Parathyroid adenoma (tissue), 2 donors: ENCODE measurements at regions not wholly inside any gene's neighbourhood (a gene's known extent, or its start where the extent isn't known, plus 50 kb on each side); places are given as distances from the start of the nearest gene placed in this dataset.

Experiments
- H2AFZ ChIP-seq: fragments of 300-600 bp; sonication (generic); one replicate; pipeline ENCODE4 v1.7.0; 2017; ENCODE audit warnings: antibody characterized with exemption, mild to moderate bottlenecking
- H3K27ac ChIP-seq: fragments of 300-600 bp; sonication (generic); one replicate; pipeline ENCODE4 v1.7.0; 2017
- H3K27me3 ChIP-seq: fragments of 300-600 bp; sonication (generic); one replicate; pipeline ENCODE4 v1.7.0; 2017; ENCODE audit warnings: low read length; ENCODE audit not compliant: control insufficient read depth, insufficient read depth
- H3K36me3 ChIP-seq: fragments of 300-600 bp; sonication (generic); one replicate; pipeline ENCODE4 v1.7.0; 2017; ENCODE audit warnings: low read length; ENCODE audit not compliant: control insufficient read depth, insufficient read depth
- H3K4me1 ChIP-seq: fragments of 300-600 bp; sonication (generic); one replicate; pipeline ENCODE4 v1.7.0; 2017; ENCODE audit warnings: control low read depth
- H3K4me2 ChIP-seq: fragments of 300-600 bp; sonication (generic); one replicate; pipeline ENCODE4 v1.7.0; 2017; ENCODE audit warnings: low read length
- H3K4me3 ChIP-seq: fragments of 300-600 bp; sonication (generic); one replicate; pipeline ENCODE4 v1.7.0; 2017; ENCODE audit warnings: low read depth, low read length
- H3K79me2 ChIP-seq: fragments of 300-600 bp; sonication (generic); one replicate; pipeline ENCODE4 v1.7.0; 2017; ENCODE audit warnings: control low read depth
- H3K9ac ChIP-seq: fragments of 300-600 bp; sonication (generic); one replicate; pipeline ENCODE4 v1.7.0; 2017; ENCODE audit warnings: mild to moderate bottlenecking
- H3K9me3 ChIP-seq: fragments of 300-600 bp; sonication (generic); one replicate; pipeline ENCODE4 v1.7.0; 2017; ENCODE audit warnings: low read length; ENCODE audit not compliant: control insufficient read depth
- TF ChIP-seq, protein P1 (sequence below): fragments of 300-600 bp; sonication (generic); IDR thresholded peaks from one replicate; pipeline ENCODE4 v1.7.0; 2017; ENCODE audit warnings: antibody characterized with exemption, mild to moderate bottlenecking
- donor health status: primary hyperparathyroidism.

DNA sequence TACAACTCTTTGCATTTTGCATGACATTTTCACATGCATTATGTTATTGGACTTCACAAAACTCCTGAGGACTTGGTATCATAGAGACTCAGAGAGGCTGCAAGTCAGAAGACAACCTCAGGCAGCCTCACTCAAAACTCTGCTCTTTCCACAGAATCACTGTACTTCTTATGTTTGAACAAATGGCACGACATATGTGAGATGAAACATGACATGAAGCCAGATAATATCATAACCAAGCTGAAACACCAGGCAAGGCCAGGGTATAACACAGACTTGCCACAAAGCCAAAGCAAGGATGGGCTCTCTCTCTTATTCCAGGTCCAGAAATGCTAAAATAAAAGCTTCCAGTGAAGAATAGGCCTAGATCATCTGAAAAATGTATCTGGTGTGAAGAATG is 425.8 kb upstream of the CDH5 start:
- H3K27ac ChIP-seq, result no peak overlapping the region
- no peak overlapping the region for H3K9ac ChIP-seq
- H3K27me3 ChIP-seq, result no peaks in the 10 kb centered on the region
- no peaks in the 10 kb centered on the region for H3K4me1 ChIP-seq
- no peaks in the 10 kb centered on the region for H3K36me3 ChIP-seq
- no peak overlapping the region for H3K4me2 ChIP-seq
- TF ChIP-seq, protein P1, sequence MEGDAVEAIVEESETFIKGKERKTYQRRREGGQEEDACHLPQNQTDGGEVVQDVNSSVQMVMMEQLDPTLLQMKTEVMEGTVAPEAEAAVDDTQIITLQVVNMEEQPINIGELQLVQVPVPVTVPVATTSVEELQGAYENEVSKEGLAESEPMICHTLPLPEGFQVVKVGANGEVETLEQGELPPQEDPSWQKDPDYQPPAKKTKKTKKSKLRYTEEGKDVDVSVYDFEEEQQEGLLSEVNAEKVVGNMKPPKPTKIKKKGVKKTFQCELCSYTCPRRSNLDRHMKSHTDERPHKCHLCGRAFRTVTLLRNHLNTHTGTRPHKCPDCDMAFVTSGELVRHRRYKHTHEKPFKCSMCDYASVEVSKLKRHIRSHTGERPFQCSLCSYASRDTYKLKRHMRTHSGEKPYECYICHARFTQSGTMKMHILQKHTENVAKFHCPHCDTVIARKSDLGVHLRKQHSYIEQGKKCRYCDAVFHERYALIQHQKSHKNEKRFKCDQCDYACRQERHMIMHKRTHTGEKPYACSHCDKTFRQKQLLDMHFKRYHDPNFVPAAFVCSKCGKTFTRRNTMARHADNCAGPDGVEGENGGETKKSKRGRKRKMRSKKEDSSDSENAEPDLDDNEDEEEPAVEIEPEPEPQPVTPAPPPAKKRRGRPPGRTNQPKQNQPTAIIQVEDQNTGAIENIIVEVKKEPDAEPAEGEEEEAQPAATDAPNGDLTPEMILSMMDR, result no peak
- H3K9me3 ChIP-seq, result no peaks in the 10 kb centered on the region
- H3K4me3 ChIP-seq, result no peak overlapping the region
- no peak overlapping the region for H2AFZ ChIP-seq
- H3K79me2 ChIP-seq, result no peaks in the 10 kb centered on the region

GRCh38 chr16:65938083-65938482 is 428.4 kb upstream of the CDH5 start:
- H2AFZ ChIP-seq, result no peak overlapping the region
- H3K36me3 ChIP-seq, result no peaks in the 10 kb centered on the region
- no peak overlapping the region for H3K9ac ChIP-seq
- H3K9me3 ChIP-seq, result no peaks in the 10 kb centered on the region
- TF ChIP-seq, protein P1, result no peak
- no peaks in the 10 kb centered on the region for H3K4me1 ChIP-seq
- no peaks in the 10 kb centered on the region for H3K27me3 ChIP-seq
- no peak overlapping the region for H3K4me2 ChIP-seq
- H3K27ac ChIP-seq, result no peak overlapping the region
- no peaks in the 10 kb centered on the region for H3K79me2 ChIP-seq
- H3K4me3 ChIP-seq, result no peak overlapping the region

DNA sequence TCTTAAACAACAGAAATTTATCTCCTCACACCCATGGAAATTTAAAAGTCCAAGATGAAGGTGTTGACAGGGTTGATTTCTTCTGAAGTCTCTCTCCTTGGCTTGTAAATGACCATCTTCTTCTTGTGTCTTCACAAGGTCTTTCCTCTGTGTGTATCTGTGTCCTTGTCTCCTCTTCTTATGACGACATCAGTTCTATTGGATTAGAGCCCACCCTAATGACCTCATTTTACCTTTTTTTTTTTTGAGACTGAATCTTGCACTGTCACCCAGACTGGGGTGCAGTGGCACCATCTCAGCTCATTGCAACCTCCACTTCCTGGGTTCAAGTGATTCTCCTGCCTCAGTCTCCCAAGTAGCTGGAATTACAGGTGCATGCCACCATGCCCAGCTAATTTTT is 429.0 kb upstream of the CDH5 start:
- Histone ChIP-seq H3K27ac (no peak overlapping the region), H3K4me2 (no peak overlapping the region), H3K9ac (no peak overlapping the region), H2AFZ (no peak overlapping the region), H3K4me3 (no peak overlapping the region), H3K4me1 (no peaks in the 10 kb centered on the region), H3K36me3 (no peaks in the 10 kb centered on the region), H3K9me3 (no peaks in the 10 kb centered on the region), H3K27me3 (no peaks in the 10 kb centered on the region), H3K79me2 (no peaks in the 10 kb centered on the region)
- TF ChIP-seq, protein P1, result no peak

DNA sequence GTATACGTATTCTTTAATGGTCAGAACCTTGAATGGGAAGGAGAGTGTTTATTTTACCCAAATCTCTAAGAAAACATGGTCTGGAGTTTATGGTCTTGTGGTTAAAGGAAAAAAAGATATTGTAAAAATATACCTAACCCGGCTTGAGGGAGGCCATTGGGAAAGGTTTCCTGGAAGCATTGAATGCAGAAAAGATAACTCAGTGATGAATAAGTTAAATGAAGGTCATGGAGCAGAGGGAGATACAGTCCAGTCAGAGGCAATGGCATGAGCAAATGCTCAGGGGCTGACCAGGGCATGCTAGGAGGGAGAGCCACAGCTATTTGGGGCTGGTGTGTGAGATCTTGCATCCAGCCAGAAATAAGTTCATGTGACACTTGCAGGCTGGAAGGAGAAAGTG is 430.4 kb upstream of the CDH5 start:
- H3K79me2 ChIP-seq, result no peaks in the 10 kb centered on the region
- H3K27me3 ChIP-seq, result no peaks in the 10 kb centered on the region
- TF ChIP-seq, protein P1, result no peak
- H3K9ac ChIP-seq, result no peak overlapping the region
- no peaks in the 10 kb centered on the region for H3K4me1 ChIP-seq
- H3K36me3 ChIP-seq, result no peaks in the 10 kb centered on the region
- H3K4me2 ChIP-seq, result no peak overlapping the region
- no peak overlapping the region for H3K27ac ChIP-seq
- no peak overlapping the region for H2AFZ ChIP-seq
- H3K4me3 ChIP-seq, result no peak overlapping the region
- no peaks in the 10 kb centered on the region for H3K9me3 ChIP-seq

GRCh38 chr16:65934443-65934842 is 432.0 kb upstream of the CDH5 start:
- Histone ChIP-seq H3K27me3 (no peaks in the 10 kb centered on the region), H3K9me3 (no peaks in the 10 kb centered on the region), H3K9ac (no peak overlapping the region), H2AFZ (no peak overlapping the region), H3K4me2 (no peak overlapping the region), H3K27ac (no peak overlapping the region), H3K4me3 (no peak overlapping the region), H3K36me3 (no peaks in the 10 kb centered on the region), H3K4me1 (no peaks in the 10 kb centered on the region), H3K79me2 (no peaks in the 10 kb centered on the region)
- TF ChIP-seq, protein P1, result no peak
